Endometrial microvascular endothelial cells (primary cell): ENCODE measurements at regions not wholly inside any gene's neighbourhood (a gene's known extent, or its start where the extent isn't known, plus 50 kb on each side); places are given as distances from the start of the nearest gene placed in this dataset.

ENCODE experiments used
- in situ Hi-C: cut with HindIII; loops from 2 replicates; pipeline ENCODE4 v1.10.0; 2017; ENCODE audit warnings: low sequenced_read_pairs, low pct_unique_long_range_greater_than_20kb; ENCODE audit errors: inconsistent ontology term

DNA sequence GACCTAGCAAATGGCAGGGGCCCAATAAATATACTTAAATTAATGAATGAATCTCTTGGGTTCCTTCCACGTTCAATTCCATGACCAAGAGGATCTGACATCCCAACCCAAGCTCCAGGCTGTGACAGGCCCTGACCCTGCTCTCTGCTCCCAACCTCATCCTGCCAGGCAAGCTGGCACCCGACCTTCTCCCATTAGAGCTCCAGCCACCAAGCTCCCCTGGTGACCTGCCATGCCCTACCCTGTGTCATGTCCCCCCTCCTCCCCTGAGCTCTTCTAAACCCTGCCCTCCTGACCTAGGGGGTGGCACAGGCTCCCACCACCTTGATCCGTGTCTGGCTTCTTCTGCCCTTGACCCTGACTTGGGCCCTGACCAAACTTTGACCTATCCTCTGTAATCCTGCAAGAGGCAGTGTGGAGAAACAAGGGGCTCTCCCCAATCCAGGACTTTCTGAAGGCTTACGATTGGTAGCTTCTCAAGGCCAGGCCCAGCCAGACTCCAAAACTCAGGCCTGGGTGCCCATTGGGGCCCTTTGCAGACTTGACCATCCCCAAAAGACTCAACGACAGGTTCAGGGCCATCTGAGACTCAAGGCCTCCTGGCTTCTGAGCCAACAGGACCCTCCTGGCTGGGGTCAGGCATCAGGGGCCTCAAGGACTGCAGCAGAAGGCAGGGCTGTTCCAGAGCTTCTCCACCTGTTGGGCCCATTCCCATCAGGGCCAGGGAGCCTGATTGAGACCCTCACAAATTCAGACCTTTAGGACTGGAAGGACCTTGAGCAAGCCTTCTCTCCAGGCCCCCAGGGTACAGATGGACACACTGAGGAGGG is 249.0 kb downstream of the PTPRU start:
- in situ Hi-C loops = no loop called here

DNA sequence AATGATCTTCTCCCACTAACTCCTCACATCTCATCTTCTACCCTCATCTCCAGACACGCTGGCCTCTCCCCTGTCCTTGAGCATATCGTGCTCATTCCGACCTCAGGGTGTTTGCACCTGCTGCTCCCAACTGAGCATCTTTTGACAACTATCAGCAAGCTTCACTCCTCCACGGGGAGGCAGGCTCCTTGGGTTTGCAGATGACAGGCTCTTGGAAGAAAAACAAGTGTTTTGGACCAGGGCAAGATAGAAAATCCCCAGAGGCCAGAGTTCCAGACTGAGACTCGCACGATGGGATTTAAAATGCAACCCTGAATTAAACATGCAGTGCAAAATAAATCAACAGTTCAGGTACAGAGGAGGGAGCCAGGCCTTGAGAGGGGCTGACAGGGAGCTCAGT is 246.7 kb downstream of the PTPRU start:
- in situ Hi-C loops = no loop called here

DNA sequence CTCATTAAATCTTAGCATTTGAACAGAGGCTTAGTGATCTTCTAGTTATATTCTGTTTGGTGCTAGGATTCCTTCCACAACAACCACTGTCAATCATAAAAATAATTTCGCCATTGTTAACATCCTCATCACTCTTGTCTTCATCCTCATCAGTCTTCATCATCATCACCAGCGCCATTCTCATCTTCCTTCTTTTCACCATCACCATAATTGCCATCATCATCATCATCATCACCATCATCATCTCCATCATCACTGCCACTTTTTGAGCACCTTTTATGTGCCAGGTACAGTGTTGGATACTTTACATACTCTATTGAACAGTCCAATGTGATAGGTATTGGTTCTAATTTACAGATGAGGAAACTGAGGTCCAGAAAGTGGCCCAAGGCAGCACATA is 245.7 kb downstream of the PTPRU start:
- in situ Hi-C loops = no loop called here

DNA sequence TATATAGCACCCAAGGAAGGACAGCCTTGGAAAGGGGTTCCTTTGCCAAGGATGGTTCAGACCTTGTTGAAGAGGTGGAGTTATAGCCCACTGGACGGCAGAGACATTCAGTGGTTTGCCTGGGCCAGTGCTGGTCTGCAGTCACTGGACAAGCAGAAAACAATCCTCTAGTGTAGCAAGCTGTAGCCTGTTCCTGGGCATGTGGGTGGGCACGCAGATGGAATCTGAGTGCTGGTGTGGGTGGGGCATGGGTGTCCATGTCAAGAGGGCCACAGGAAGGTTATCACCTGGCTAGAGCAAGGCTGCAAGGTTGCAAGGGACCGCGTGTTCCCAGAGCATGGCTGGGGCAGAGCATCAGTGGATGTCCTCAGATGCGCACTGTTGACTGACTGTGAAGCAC is 244.7 kb downstream of the PTPRU start:
- in situ Hi-C loops = no loop called here

DNA sequence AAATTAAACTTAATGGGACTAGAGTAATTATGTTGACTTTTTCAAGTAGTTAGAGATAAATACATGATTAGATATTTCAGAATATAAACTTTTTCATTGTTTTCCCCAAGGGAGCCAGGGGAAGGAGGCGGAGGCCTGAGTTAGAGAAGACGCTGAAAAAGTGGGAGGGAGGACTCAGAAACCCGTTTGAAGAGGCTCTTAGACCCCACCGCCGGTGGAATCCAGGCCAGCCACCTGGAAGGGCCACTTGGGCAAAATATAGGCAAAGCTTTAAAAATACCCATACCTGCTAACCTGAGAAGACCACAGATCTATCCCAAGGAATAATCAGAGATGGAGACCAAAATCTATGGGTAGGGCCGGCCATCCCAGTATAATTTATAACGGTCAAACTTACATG is 242.6 kb downstream of the PTPRU start:
- in situ Hi-C loops = no loop called here

DNA sequence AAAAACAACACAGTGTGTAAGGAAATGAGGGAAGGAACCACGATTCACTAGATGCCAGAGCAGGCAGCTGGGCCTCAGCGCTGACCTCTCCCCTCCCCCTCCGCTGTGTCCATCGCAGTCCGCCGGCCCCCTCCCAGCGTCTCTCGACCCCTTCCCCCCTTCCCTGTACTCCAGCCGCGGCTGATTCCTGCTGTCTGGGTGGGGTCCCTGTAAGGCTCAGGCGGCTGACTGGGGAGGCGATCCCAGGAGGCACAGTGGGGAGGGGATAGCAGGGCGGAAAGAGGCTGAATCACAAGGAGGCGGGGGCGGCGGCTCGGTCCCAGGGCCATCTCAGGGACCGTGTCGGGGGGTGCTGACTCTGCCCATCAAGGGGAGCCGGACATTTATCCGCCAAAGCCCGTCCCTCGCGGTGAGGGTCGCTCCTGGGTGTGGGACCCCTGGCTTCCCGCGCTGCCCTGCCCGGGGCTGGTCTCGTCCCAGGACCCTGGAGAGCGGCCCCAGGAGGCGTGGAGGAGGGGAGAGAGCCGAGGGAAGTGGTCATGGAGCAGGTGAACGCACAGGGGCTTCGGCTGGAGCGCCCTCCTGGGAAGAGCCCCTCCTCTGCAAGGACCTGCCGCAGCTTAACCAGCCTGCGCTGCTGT is 241.9 kb downstream of the PTPRU start:
- in situ Hi-C loops = no loop called here

DNA sequence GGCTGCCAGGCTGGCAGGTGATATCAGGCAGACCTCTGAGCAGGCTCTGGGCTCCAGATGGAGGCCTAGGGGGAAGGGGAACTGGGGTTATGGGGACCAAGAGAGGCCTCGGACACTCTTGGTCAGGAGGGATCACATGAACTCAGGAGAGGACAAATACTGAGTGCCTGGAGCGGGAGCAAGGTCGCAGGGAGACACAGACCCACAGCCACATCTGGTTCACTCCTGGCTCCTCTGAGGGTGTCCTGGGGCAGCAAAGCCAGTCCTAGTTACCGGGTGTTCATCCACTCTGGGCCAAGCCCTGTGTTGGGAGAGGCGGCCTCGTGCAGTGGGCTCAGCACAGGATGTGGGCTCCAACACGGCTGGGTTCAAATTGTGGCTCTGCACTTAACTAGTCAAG is 239.0 kb downstream of the PTPRU start:
- in situ Hi-C loops = no loop called here

DNA sequence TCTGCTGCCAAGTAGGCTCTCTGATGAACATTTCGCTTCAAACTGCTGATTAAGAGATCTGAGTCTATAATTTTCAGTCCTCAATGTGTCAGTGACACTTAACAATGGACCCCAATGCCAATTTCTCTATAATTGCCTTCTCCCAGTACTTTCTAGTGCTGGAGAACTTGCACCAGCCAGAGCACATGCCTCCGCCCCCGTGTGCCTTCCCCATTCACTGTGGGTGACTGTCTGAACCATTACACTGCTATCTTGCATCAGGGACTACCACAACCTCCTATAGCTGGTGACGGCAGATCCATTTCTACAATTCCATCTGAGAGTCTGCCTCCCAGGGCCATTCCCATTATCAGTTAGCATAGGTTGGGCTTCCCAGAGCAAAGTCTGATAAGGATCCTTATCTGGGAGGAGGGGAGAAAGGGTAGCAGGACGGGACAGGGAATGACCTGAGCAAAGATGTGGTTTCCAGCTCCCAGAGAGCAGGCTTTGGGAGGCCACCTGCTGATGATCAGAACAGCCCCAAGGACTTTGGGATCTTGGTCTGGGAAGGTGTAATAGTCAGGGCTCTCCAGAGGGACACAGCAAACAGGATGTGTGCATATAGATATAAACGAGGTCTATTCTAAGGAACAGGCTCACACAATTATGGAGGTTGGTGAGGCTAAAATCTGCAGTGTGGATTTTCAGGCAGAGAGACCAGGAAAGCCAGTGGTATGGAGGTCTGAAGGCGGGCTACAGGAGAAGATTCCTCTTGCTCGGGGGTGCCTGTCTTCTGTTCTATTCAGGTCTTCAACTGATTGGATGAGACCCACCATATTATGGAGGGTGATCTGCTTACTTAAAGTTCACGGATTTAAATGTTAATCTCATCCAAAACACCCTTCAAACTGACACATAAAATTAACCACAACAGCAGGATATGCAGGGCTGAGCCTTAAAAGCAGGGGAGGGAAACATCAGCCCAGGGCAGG is 238.2 kb downstream of the PTPRU start:
- in situ Hi-C loops = no loop called here

DNA sequence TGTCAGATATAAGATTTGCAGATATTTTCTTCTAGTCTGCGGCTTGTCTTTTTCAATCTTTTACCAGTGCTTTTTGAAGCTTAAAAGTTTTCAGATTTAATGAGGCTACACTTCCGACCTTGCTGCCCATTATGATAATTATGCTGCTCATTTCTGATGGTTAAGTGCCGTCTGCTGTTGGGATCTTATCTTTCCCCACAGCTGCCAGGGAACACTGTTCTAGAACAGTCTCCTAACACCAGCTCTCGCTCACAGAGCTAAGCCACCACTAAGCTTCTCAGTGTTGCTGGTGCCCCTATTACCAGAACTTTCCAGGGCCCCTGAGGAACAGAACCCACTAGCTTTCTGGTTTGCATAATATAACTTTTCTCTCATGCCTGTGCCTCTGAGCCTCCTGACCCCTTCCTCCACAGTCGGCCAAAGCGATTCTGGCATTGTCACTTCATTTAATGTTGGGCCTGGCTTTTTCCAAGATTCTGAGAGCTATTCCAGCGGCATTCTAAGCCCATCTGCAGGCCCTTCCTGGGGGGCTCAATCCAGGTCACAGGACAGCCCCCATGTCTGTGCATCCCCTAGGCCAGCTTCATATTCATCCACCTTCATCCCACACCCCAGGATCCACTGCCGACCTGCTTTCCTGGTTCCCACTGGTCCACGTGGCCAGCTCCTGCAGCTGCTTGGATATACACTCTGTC is 237.0 kb downstream of the PTPRU start:
- in situ Hi-C loops = no loop called here

DNA sequence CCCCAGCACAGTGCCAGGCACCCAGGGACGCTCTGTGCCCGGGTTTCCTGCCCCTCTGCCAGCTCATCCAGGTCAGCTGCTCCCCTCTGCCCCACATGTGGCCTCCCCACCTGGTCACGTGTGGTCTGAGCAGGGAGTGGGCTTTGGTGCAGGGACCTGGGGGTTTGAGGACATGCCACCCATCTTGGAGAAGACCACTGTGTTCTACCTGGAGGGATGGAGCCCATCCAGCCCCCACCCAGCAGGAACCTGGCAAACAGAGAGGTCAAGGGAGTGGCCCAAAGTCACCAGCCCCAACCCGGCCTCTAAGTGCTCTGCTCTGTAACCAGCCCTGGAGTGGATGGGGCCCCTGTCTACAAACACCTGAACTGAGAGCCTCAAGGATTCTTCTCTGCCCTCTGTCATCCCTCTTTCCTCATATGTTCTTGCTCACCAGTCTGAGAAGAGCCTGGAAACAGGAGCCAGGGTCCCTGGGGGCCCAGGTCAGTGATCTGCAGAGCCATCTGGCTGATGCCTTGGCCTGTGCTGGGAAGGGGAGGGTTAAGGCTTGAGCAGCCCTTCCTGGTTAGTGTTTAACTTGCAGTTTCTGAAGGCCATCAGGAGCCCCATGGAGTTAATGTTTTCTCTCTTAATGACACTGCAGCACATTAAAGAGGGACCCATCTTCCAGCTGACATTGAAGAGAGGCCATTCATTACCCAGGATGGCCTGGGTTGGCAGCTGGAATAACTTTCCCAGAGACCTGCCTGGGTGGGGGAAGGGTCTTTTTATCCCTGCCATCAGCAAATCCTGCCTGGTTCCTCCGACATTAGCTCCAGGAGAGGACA is 235.4 kb downstream of the PTPRU start:
- in situ Hi-C loops = no loop called here

DNA sequence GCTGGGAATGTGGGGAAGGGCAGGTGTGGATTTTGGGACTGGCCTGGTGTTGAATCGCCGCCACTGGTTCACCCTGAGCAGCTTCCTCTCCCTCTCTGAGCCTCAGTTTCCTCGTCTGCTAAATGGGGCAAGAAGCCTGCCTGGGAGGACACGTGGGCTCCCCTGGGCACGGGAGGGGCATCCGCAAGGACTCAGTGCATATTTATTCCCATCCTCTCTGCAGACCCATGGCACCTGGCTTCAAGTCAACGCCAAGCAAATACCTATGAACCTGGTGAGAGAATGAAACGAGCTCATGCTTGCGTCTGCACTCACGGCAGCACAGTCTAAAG is 234.4 kb downstream of the PTPRU start:
- in situ Hi-C loops = no loop called here

DNA sequence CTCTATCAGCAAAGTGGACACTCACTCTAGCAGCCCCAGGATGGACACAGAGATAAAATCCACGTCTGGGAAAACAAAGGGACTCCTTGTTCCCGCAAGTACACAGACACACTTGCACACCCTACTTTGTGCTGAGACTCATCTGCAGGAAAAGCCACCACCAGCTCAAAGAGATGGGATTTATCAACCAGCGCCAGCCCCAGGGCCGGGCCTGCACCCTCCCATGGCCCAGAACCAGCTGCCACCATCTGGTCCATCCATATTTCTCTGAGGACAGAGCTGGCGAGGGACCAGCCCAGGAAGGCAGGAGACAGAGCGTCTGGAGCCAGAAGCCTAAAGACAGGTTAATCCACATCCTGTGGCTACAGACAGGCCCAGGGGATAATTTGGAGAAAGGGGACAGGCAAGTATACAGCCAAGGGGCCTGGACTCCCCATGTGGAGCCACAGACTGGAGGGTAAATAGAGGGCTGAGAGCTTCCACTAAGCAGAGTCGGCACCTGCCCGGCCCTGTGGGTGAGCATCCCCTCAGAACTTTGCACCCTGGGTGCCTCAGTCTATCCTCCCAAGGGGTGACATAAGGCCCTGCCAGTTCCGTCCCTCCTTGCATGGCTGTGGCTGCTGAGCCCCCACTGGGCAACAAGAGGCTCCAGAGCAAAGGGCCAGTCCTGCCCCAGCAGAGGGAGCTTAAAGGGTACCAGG is 233.9 kb downstream of the PTPRU start:
- in situ Hi-C loops = no loop called here

DNA sequence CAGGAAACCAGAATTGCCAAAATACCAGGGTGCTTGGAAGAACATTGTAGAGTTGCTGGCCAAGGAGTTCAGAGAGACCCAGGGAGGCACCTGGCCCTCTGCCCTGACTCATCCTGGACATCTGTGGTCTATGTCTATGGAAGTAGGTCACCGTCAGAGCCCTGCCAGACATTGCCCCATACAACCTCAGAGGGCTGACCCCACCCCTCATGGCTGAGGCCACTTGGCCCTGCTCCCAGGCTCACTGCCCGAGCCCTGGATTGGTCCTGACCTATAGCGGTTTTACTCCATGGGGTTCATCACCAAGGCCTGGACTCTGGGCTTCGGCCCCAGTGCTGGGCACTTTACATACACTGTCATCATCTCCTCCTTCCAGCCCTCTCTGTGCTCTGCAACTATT is 233.1 kb downstream of the PTPRU start:
- in situ Hi-C loops = no loop called here

DNA sequence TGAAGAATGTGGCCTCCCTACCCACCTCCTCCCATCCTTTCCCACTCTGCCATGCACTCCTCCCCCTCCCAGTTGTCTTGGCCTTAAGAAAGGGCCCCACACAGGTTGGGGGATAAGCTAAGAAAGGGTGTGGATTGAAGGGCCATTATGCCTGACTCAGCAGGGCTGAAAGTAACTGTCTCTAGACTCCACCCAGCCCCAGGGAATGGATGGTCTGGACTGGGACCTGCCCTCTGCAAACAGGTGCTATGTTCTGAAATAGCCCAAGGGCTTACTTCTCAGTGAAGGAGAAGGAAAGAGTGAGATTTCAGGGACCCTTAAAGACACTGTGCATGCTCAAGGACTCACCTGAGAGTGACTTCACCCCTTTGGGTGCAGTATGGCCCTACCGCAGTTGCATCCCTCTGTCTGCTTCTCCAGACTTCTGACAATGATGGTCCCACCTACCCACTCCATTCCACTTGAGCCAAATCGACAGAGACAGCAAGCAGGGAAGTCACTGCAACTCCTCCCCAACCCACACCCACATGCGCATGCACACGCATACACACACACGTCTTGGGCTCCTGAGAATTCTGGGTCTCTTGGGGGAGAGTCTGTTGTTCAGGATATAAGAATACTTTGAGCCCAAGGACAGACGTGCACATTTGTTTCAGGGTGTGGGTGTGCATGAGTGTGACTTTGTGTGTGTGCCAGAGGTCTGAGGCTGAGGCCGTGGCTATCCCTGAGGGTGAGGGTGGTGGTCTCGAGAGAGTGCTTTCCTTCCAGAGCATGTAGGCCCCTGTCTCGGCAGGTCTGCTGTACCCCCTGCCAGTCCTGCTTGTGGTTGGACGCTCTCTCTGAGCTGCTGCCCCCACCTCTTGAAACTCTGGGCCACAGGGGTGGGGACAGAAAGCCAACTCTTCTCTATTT is 231.9 kb downstream of the PTPRU start:
- in situ Hi-C loops = no loop called here

DNA sequence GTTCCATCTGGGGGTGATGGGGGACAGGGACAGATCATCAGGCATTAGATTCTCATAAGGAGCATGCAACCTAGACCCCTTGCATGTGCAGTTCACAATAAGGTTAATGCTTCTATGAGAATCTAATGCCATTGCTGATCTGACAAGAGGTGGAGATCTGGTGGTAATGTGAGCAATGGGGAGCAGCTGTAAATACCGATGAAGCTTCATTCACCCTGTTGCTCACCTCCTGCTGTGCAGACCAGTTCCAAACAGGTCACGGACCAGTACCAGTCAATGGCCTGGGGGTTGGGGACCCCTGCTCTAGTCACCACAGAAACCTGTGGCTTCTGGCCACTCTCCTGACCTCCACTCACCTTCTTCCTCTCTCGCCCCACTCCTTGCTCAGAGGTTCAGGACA is 229.9 kb downstream of the PTPRU start:
- in situ Hi-C loops = no loop called here

DNA sequence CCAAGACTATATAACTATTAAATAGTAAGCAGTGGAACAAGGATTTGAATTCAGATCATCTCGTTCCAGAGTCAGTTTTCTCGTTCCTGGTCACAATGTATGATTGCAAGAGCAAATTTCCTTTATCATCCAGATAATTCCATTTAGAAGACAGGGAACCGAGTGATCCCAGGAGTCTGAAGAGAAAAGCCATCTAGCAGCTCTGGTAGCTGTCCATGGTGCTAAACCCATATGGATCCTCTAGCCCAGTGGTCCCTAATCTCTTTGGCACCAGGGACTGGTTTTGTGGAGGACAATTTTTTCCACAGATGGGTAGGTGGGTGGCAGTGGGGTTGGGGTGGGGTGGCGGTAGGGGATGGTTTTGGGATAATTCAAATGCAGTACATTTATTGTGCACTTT is 229.4 kb downstream of the PTPRU start:
- in situ Hi-C loops = no loop called here

DNA sequence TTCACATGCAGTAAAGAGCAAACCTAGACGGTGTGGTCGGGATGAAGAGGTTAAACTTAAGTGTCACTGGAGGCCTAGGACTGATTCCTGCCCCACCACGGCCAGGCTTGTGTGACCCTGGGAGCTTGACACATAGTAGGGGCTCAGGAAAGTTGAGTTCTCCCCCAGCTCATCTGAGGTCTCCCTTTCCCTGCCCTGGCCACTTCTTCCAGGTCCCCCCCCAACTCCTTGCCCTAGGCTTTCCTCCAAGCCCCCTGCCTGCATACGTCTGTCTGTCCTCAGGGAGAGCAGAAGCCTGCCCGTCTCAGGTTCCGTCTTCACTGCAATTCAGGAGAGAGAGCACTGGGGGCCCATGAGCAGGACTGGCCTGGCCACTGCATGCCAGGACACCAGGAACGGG is 225.8 kb downstream of the PTPRU start:
- in situ Hi-C loops = no loop called here
